ENCODE measurements at regions not wholly inside any gene's neighbourhood (a gene's known extent, or its start where the extent isn't known, plus 50 kb on each side); places are given as distances from the start of the nearest gene placed in this dataset.

GRCh38 chr1:67582625-67583461 lies 102.2 kb upstream of the GADD45A start:
- TF ChIP-seq SIN3A (IDR thresholded peaks at IDR 0.05; ENCODE audit: borderline replicate concordance, insufficient read depth, low read depth, low read length) = no peak
- TF ChIP-seq POLR2AphosphoS5 (IDR thresholded peaks at IDR 0.05; ENCODE audit: low read depth, low read length) = no peak
